ENCODE measurements at regions not wholly inside any gene's neighbourhood (a gene's known extent, or its start where the extent isn't known, plus 50 kb on each side); places are given as distances from the start of the nearest gene placed in this dataset.

GRCh38 chr15:69941301-69941605 is 156.5 kb downstream of the TLE3 start:
- H3K27ac Mint-ChIP-seq: no peak overlapping the region
- no peaks in the 10 kb centered on the region for H3K36me3 Mint-ChIP-seq
- TF ChIP-seq CTCF (conservative IDR thresholded peaks at IDR 0.05): no peak
- no peaks in the 10 kb centered on the region for H3K4me1 Mint-ChIP-seq (ENCODE audit: unreplicated experiment)
- no peak overlapping the region for H3K4me3 Mint-ChIP-seq
- H3K27me3 Mint-ChIP-seq: peaks cover 12% of the 10 kb centered on the region
- H3K9me3 Mint-ChIP-seq: no peaks in the 10 kb centered on the region
- no peak for DNase-seq (ENCODE audit: extremely low spot score, unreplicated experiment)

- Mint-ChIP-seq H3K4me1 (ENCODE audit: unreplicated experiment) (no peaks in the 10 kb centered on the region), H3K4me3 (no peak overlapping the region), H3K27ac (no peak overlapping the region), H3K9me3 (no peaks in the 10 kb centered on the region), H3K36me3 (no peaks in the 10 kb centered on the region), H3K27me3 (peaks cover 14% of the 10 kb centered on the region)
- DNase-seq (ENCODE audit: extremely low spot score, unreplicated experiment): no peak
- TF ChIP-seq CTCF (conservative IDR thresholded peaks at IDR 0.05): no peak
Measured at GRCh38 chr15:69941706-69942495, 155.8 kb downstream of the TLE3 start.

GRCh38 chr15:69943637-69944036 is 154.1 kb downstream of the TLE3 start:
- no peak for DNase-seq (ENCODE audit: extremely low spot score, unreplicated experiment)
- no peaks in the 10 kb centered on the region for H3K9me3 Mint-ChIP-seq
- H3K4me3 Mint-ChIP-seq: no peak overlapping the region
- no peak for TF ChIP-seq CTCF (conservative IDR thresholded peaks at IDR 0.05)
- H3K27ac Mint-ChIP-seq: no peak overlapping the region
- H3K36me3 Mint-ChIP-seq: no peaks in the 10 kb centered on the region
- H3K27me3 Mint-ChIP-seq: peaks cover 14% of the 10 kb centered on the region
- H3K4me1 Mint-ChIP-seq (ENCODE audit: unreplicated experiment): no peaks in the 10 kb centered on the region

- Mint-ChIP-seq H3K4me3 (no peak overlapping the region), H3K36me3 (no peaks in the 10 kb centered on the region), H3K27me3 (peaks cover 10% of the 10 kb centered on the region), H3K27ac (no peak overlapping the region), H3K4me1 (ENCODE audit: unreplicated experiment) (no peaks in the 10 kb centered on the region), H3K9me3 (no peaks in the 10 kb centered on the region)
- DNase-seq (ENCODE audit: extremely low spot score, unreplicated experiment): no peak
- no peak for TF ChIP-seq CTCF (conservative IDR thresholded peaks at IDR 0.05)
Measured at GRCh38 chr15:69945729-69946128, 152.0 kb downstream of the TLE3 start.

GRCh38 chr15:69946870-69947269 is 150.8 kb downstream of the TLE3 start:
- peaks cover 10% of the 10 kb centered on the region for H3K27me3 Mint-ChIP-seq
- DNase-seq (ENCODE audit: extremely low spot score, unreplicated experiment): no peak
- H3K4me3 Mint-ChIP-seq: no peak overlapping the region
- no peak for TF ChIP-seq CTCF (conservative IDR thresholded peaks at IDR 0.05)
- H3K9me3 Mint-ChIP-seq: no peaks in the 10 kb centered on the region
- no peak overlapping the region for H3K27ac Mint-ChIP-seq
- no peaks in the 10 kb centered on the region for H3K36me3 Mint-ChIP-seq
- H3K4me1 Mint-ChIP-seq (ENCODE audit: unreplicated experiment): no peaks in the 10 kb centered on the region

All from type B pancreatic cell (in vitro differentiated cells).